ENCODE measurements at regions not wholly inside any gene's neighbourhood (a gene's known extent, or its start where the extent isn't known, plus 50 kb on each side); places are given as distances from the start of the nearest gene placed in this dataset.

- Histone ChIP-seq H3K9ac (ENCODE audit: low read depth, low read length) (no peak overlapping the region), H3K27me3 (ENCODE audit: insufficient read depth, low read length) (no peaks in the 10 kb centered on the region), H3K4me1 (ENCODE audit: insufficient read depth, low read length) (no peaks in the 10 kb centered on the region), H3K9me3 (ENCODE audit: insufficient read depth, low read depth, low read length) (peaks cover 39% of the 10 kb centered on the region), H3K4me3 (ENCODE audit: low read length) (no peak overlapping the region), H3K27ac (ENCODE audit: low read depth, low read length) (no peak overlapping the region), H3K36me3 (ENCODE audit: insufficient read depth, low read length) (no peaks in the 10 kb centered on the region)
- 63% methylated on average over 7 of the region's 8 CpGs for WGBS
These were observed 447.2 kb downstream of the SLITRK2 start for GRCh38 chrX:146264763-146265375.

DNA sequence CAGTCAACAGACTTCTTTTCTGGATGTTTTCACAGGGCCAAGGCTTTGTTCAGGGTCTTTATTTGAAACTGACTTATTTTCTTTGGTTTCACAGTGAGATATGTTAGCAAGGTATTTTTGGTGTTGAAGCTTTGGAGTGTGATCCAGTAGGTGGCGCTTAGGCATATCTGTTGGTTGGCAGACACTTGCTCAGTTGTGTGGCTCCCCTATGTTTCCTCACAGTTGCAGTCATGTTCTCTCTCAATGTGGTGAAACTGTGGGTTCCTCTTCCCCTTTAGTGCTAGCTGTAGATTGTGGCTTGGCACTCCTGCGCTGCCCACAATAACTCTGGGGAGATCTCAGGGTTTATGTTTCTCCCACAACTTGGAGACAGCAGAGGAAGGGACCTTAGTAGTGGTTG lies 460.8 kb downstream of the SLITRK2 start:
- no peak overlapping the region for H3K4me3 ChIP-seq (ENCODE audit: low read length)
- H3K27ac ChIP-seq (ENCODE audit: low read depth, low read length), result no peak overlapping the region
- no peaks in the 10 kb centered on the region for H3K36me3 ChIP-seq (ENCODE audit: insufficient read depth, low read length)
- peaks cover 44% of the 10 kb centered on the region for H3K9me3 ChIP-seq (ENCODE audit: insufficient read depth, low read depth, low read length)
- H3K27me3 ChIP-seq (ENCODE audit: insufficient read depth, low read length), result no peaks in the 10 kb centered on the region
- WGBS, result 83% methylated on average over 2 of the region's 2 CpGs
- H3K4me1 ChIP-seq (ENCODE audit: insufficient read depth, low read length), result no peaks in the 10 kb centered on the region
- no peak overlapping the region for H3K9ac ChIP-seq (ENCODE audit: low read depth, low read length)

Data from HUES64 (cell line).